A549 (cell line): ENCODE measurements at regions not wholly inside any gene's neighbourhood (a gene's known extent, or its start where the extent isn't known, plus 50 kb on each side); places are given as distances from the start of the nearest gene placed in this dataset.

Experiments used
- ATAC-seq, 2 experiments: fragments of 200-7000 bp in 1 of 2; fragments of >200 bp in 1 of 2; cut with Nextera tagmentation in 1 of 2; cut with Tn5 transposase in 1 of 2; 3 replicates each; pipeline versions ENCODE4 v1.8.0 to v1.9.1; 2018 to 2020; ENCODE audit warnings: mild to moderate bottlenecking in 1 of 2, moderate library complexity in 1 of 2
- CTCF ChIA-PET: fragments of 300-600 bp; sonication (Branson Sonifier 250); formaldehyde crosslinking; extraction: SDS; loops from one replicate; lab custom pipeline; 2021; ENCODE audit warnings: antibody characterized with exemption, inconsistent platforms; lab: Yijun Ruan, JAX
- POLR2A ChIA-PET: fragments of 350-600 bp; formaldehyde crosslinking; extraction: SDS; loops from one replicate; lab custom pipeline; 2021; ENCODE audit warnings: antibody characterized with exemption, inconsistent platforms; lab: Yijun Ruan, JAX
- DNase-seq, 2 experiments: peaks; one replicate each; pipeline versions ENCODE4 v3.0.0 to v3.0.0-alpha.2; 2011 to 2016; ENCODE audit warnings: low read depth in 1 of 2, low spot score in 1 of 2
- FAIRE-seq: peaks from 2 replicates; lab custom pipeline; 2011; peaks lifted over from hg19 to GRCh38; lab: Jason Lieb, UNC
- H3K27ac ChIP-seq, 2 experiments: fragments of >200 bp; sonication (Bioruptor Twin); formaldehyde crosslinking; 3 replicates each; pipeline ENCODE4 v1.5.1; 2016 to 2017
- H3K4me1 ChIP-seq: fragments of >200 bp; sonication (Bioruptor Twin); formaldehyde crosslinking; 3 replicates; pipeline ENCODE4 v1.6.1; 2016
- H3K4me2 ChIP-seq: fragments of >200 bp; sonication (Bioruptor Twin); formaldehyde crosslinking; 3 replicates; pipeline ENCODE4 v1.6.1; 2016
- H3K4me3 ChIP-seq: fragments of >200 bp; sonication (Bioruptor Twin); formaldehyde crosslinking; 3 replicates; pipeline ENCODE4 v1.5.1; 2016
- H3K9me3 ChIP-seq: fragments of >200 bp; sonication (Bioruptor Twin); formaldehyde crosslinking; 3 replicates; pipeline ENCODE4 v1.6.1; 2016
- BHLHE40 ChIP-seq: IDR thresholded peaks from 2 replicates; pipeline ENCODE4 v1.6.1; 2012; ENCODE audit warnings: low read depth, low read length, inconsistent platforms
- CHD4 ChIP-seq: fragments of 200-600 bp; sonication (generic); IDR thresholded peaks from 2 replicates; pipeline ENCODE4 v1.6.1; 2016; ENCODE audit warnings: antibody characterized with exemption, mild to moderate bottlenecking, borderline replicate concordance
- E2F6 ChIP-seq: IDR thresholded peaks from 2 replicates; pipeline ENCODE4 v1.6.1; 2012; ENCODE audit warnings: low read depth, borderline replicate concordance
- EHF ChIP-seq: fragments of 250-450 bp; sonication (Bioruptor Pico); IDR thresholded peaks from 2 replicates; pipeline ENCODE4 v1.5.0; 2020; ENCODE audit warnings: mild to moderate bottlenecking
- EHMT2 ChIP-seq: fragments of 200-600 bp; sonication (generic); IDR thresholded peaks from 2 replicates; pipeline ENCODE4 v1.6.1; 2016; ENCODE audit warnings: antibody characterized with exemption, low read depth, mild to moderate bottlenecking, moderate library complexity
- EP300 ChIP-seq, 2 experiments: fragments of >200 bp; sonication (Bioruptor Twin); formaldehyde crosslinking; IDR thresholded peaks; 2 replicates in 1 of 2; 3 replicates in 1 of 2; pipeline ENCODE4 v1.6.1; 2016 to 2017
- FOXS1 ChIP-seq: fragments of 250-450 bp; sonication (Bioruptor Pico); IDR thresholded peaks from 2 replicates; pipeline ENCODE4 v1.5.0; 2020; ENCODE audit warnings: mild to moderate bottlenecking, moderate library complexity
- HDAC2 ChIP-seq: fragments of 200-600 bp; sonication (generic); IDR thresholded peaks from 2 replicates; pipeline ENCODE4 v1.6.1; 2016
- HEYL ChIP-seq: fragments of 250-450 bp; sonication (Bioruptor Pico); IDR thresholded peaks from 2 replicates; pipeline ENCODE4 v1.8.0; 2021; ENCODE audit warnings: mild to moderate bottlenecking, moderate library complexity
- HMGXB4 ChIP-seq: fragments of 250-450 bp; sonication (Bioruptor Pico); IDR thresholded peaks from 2 replicates; pipeline ENCODE4 v1.5.0; 2021; ENCODE audit warnings: mild to moderate bottlenecking, moderate library complexity, borderline replicate concordance
- HOXB5 ChIP-seq: fragments of 250-450 bp; sonication (Bioruptor Pico); IDR thresholded peaks from 2 replicates; pipeline ENCODE4 v1.5.0; 2020; ENCODE audit warnings: mild to moderate bottlenecking, moderate library complexity
- KDM5A ChIP-seq: fragments of 200-600 bp; sonication (generic); IDR thresholded peaks from 2 replicates; pipeline ENCODE4 v1.6.1; 2016; ENCODE audit warnings: antibody characterized with exemption, mild to moderate bottlenecking
- NFE2L2 ChIP-seq: fragments of 150-350 bp; conservative IDR thresholded peaks from 2 replicates; pipeline ENCODE4 v1.6.1; 2014; ENCODE audit warnings: low read length
- NPAS2 ChIP-seq: fragments of 250-450 bp; sonication (Bioruptor Pico); IDR thresholded peaks from 2 replicates; pipeline ENCODE4 v1.8.0; 2022; ENCODE audit warnings: mild to moderate bottlenecking, moderate library complexity, borderline replicate concordance
- PBX3 ChIP-seq: IDR thresholded peaks from 2 replicates; pipeline ENCODE4 v1.6.1; 2012
- PHF8 ChIP-seq: fragments of 200-600 bp; sonication (generic); IDR thresholded peaks from 2 replicates; pipeline ENCODE4 v1.6.1; 2016; ENCODE audit warnings: low read depth, mild to moderate bottlenecking, antibody characterized with exemption, moderate library complexity, borderline replicate concordance
- POLR2AphosphoS2 ChIP-seq: conservative IDR thresholded peaks from 2 replicates; pipeline ENCODE4 v1.6.1; 2012; ENCODE audit warnings: low read length, improper control_type of control experiment, inconsistent platforms
- RAD21 ChIP-seq, 2 experiments: fragments of >200 bp in 1 of 2; sonication (Bioruptor Twin) in 1 of 2; formaldehyde crosslinking in 1 of 2; IDR thresholded peaks in 1 of 2; conservative IDR thresholded peaks in 1 of 2; 2 replicates in 1 of 2; 3 replicates in 1 of 2; pipeline ENCODE4 v1.6.1; 2012 to 2018; ENCODE audit warnings: inconsistent platforms in 1 of 2
- RCOR1 ChIP-seq: fragments of 150-350 bp; IDR thresholded peaks from 2 replicates; pipeline ENCODE4 v1.6.1; 2014; ENCODE audit warnings: antibody characterized with exemption, low read length, low read depth
- REST ChIP-seq: fragments of 200-600 bp; sonication (generic); IDR thresholded peaks from 2 replicates; pipeline ENCODE4 v1.6.1; 2016; ENCODE audit warnings: antibody characterized with exemption, mild to moderate bottlenecking, moderate library complexity
- RNF2 ChIP-seq: fragments of 200-600 bp; sonication (generic); IDR thresholded peaks from 2 replicates; pipeline ENCODE4 v1.6.1; 2016; ENCODE audit warnings: low read depth, mild to moderate bottlenecking, antibody characterized with exemption, moderate library complexity, borderline replicate concordance
- SREBF2 ChIP-seq: fragments of 450-650 bp; IDR thresholded peaks from 2 replicates; pipeline ENCODE4 v1.6.1; 2014; ENCODE audit warnings: mild to moderate bottlenecking, moderate library complexity
- ZC3H11A ChIP-seq: fragments of 450-650 bp; IDR thresholded peaks from 2 replicates; pipeline ENCODE4 v1.6.1; 2014; ENCODE audit warnings: antibody characterized with exemption, mild to moderate bottlenecking
- ZFP36 ChIP-seq: fragments of 450-650 bp; IDR thresholded peaks from 2 replicates; pipeline ENCODE4 v1.6.1; 2014; ENCODE audit warnings: borderline replicate concordance; ENCODE audit not compliant: partially characterized antibody
- whole genome bisulfite sequencing: methylation state at CpG from one replicate; pipeline ENCODE4 v1.1.6; 2017; ENCODE audit errors: missing lambda C conversion rate; 5-methylcytosine and 5-hydroxymethylcytosine counted together

GRCh38 chr22:27636716-27637508 is 164.6 kb downstream of the MN1 start:
- Histone ChIP-seq H3K4me2 (no peak overlapping the region), H3K4me3 (no peak overlapping the region), H3K9me3 (no peaks in the 10 kb centered on the region), H3K4me1 (no peaks in the 10 kb centered on the region), H3K27ac (no peak overlapping the region)
- POLR2A ChIA-PET = no interaction called here
- ATAC-seq (no peak), FAIRE-seq (no peak), DNase-seq (no peak)
- TF ChIP-seq NFE2L2 (no peak), PHF8 (no peak), ZC3H11A (no peak), RNF2 (no peak), FOXS1 (CRISPR knock-in tag) (no peak), EHMT2 (no peak), BHLHE40 (no peak)
- CTCF ChIA-PET = no interaction called here
- WGBS = 78% methylated on average over 4 of the region's 10 CpGs

GRCh38 chr22:27637604-27638003 is 164.0 kb downstream of the MN1 start:
- CTCF ChIA-PET = no interaction called here
- ATAC-seq = no peak

More at GRCh38 chr22:27637604-27638003, 164.0 kb downstream of the MN1 start:
- WGBS = 19% methylated on average over 3 of the region's 3 CpGs
- no peak overlapping the region for H3K4me2 ChIP-seq
- DNase-seq (no peak), FAIRE-seq (no peak)
- POLR2A ChIA-PET = no interaction called here
- TF ChIP-seq NPAS2 (CRISPR knock-in tag) (no peak), EHF (CRISPR knock-in tag) (no peak), E2F6 (no peak), PBX3 (no peak), RCOR1 (no peak), POLR2AphosphoS2 (no peak), FOXS1 (CRISPR knock-in tag) (no peak), EP300 (IDR thresholded peaks at IDR 0.05) (no peak), CHD4 (no peak), RAD21 (conservative IDR thresholded peaks at IDR 0.05 in 1 of 2, IDR thresholded peaks at IDR 0.05 in 1 of 2) (no peak), HMGXB4 (no peak), HDAC2 (no peak), NFE2L2 (no peak), KDM5A (no peak), RNF2 (no peak), HOXB5 (CRISPR knock-in tag) (no peak), HEYL (no peak), SREBF2 (no peak), REST (no peak), ZFP36 (no peak)
- TF ChIP-seq, all 56 proteins: peak for 0
- H3K4me3 ChIP-seq = no peak overlapping the region
- H3K4me1 ChIP-seq = no peaks in the 10 kb centered on the region
- no peak overlapping the region for H3K27ac ChIP-seq
- no peaks in the 10 kb centered on the region for H3K9me3 ChIP-seq
